ENCODE measurements at regions not wholly inside any gene's neighbourhood (a gene's known extent, or its start where the extent isn't known, plus 50 kb on each side); places are given as distances from the start of the nearest gene placed in this dataset.

- TF ChIP-seq CTCF (IDR thresholded peaks at IDR 0.05; ENCODE audit: low read length) = no peak
- no peak for TF ChIP-seq EZH2phosphoT487 (IDR thresholded peaks at IDR 0.05; ENCODE audit: low read length)
Observed at GRCh38 chr2:7490672-7491071, 573.5 kb downstream of the RNF144A start.
